Suppressor macrophage treated with lipopolysaccharide for 1 hour (primary cell): ENCODE measurements at regions not wholly inside any gene's neighbourhood (a gene's known extent, or its start where the extent isn't known, plus 50 kb on each side); places are given as distances from the start of the nearest gene placed in this dataset.
"Not testable (repeated sequence)": the region's sequence is repeated elsewhere in the genome, so short reads cannot be mapped to it uniquely, and the experiment has no call there.

Source experiments
- DNase-seq, 3 donors: peaks; one replicate each; pipeline ENCODE4 v3.0.0-alpha.2; 2020 to 2022

DNA sequence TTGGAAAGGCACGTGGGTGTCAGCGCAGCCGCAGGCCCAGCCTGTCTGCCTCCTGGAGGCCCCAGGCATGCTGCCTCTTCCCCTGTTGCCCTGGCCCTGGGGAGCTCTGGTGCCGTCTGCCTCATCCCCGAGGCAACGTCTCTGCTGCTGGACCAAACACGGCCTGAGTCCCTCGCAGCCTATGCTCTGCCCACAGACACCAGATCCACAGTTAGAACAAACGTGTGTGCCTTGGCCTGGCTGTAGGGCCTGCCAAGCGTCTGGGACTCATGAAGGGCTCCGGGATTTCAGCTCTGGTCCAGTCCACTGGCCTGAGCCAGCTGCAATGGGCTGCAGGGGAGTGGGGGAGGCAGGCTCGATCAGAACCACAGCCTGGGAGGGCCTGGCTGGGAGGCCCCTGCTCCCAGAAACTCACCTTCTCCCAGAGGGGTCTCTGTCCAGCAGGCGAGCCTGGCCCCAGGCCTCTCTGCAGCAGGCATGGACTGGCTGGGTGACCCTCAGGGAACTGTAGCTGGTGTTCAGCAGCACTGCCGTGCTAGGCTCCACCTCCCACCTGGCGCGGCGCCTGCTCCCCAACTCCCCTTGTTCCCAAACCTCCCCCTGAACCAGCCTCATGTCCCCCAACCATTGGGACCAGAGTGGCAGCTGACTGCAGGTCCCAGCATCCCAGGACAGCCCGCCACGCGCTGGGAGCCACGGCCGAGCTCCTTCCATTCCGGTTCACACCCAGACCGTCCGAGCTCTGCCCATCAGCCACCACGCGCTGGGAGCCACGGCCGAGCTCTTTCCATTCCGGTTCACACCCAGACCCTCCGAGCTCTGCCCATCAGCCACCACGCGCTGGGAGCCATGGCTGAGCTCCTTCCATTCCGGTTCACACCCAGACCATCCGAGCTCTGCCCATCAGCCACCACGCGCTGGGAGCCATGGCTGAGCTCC, 197.0 kb downstream of the DLL1 start:
- no peak for DNase-seq

DNA sequence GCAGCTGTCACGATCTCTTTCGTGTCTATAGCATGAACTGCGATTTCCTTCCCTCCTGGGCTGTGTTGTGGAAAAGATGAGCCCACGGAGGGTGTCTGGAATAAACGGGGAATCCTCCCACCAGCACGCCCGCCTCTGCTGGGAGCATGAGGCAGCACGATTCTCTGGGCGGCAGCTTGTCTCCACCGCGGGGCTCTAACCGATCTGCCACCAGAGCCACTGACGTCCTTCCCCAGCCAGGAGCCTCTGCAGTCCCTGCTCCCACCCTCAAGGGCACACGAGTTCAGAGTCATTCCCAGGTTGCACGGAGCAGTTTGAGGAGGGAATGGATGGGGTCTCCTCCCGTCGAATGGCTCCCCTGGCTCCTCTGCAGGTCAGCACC, 197.6 kb downstream of the DLL1 start:
- DNase-seq = no peak

DNA sequence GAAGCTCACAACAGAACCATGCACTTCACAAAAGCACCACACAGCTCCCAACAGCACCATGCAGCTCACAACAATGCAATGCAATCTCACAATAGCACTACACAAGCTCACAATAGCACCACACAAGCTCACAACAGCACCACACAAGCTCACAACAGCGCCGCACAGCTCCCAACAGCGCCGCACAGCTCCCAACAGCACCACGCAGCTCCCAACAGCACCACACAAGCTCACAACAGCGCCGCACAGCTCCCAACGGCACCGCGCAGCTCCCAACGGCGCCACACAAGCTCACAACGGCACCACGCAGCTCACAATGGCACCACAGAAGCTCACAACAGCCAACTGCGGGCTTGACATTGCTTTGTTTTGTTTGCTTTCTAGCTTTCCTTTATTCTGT, 198.1 kb downstream of the DLL1 start:
- no peak for DNase-seq

DNA sequence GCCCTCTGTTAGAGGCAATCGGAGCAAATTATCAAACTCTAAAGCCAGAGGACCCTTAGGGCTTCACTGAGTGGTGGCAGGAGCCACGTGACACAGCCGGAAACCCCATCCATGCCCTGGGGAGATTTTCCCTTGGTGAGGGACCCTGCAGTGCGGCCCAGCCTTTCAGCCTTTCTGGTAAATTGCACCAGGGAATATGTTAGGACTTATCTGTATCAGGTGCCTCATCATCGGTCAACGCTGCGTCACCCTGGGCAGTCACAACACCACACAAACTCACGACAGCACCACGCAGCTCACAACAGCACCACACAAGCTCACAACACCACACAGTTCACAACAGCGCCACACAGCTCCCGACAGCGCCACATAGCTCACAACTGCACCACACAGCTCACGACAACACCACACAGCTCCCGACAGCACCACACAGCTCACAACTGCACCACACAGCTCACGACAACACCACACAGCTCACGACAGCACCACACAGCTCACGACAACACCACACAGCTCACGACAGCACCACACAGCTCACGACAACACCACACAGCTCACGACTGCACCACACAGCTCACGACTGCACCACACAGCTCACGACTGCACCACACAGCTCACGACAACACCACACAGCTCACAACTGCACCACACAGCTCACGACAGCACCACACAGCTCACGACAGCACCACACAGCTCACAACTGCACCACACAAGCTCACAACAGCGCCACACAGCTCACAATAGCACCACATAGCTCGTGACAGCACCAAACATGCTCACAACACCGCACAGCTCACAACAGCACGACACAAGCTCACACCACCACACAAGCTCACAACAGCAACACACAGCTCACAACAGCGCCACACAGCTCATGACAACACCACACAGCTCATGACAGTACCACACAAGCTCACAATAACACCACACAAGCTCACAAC, 199.0 kb downstream of the DLL1 start:
- DNase-seq = no peak

DNA sequence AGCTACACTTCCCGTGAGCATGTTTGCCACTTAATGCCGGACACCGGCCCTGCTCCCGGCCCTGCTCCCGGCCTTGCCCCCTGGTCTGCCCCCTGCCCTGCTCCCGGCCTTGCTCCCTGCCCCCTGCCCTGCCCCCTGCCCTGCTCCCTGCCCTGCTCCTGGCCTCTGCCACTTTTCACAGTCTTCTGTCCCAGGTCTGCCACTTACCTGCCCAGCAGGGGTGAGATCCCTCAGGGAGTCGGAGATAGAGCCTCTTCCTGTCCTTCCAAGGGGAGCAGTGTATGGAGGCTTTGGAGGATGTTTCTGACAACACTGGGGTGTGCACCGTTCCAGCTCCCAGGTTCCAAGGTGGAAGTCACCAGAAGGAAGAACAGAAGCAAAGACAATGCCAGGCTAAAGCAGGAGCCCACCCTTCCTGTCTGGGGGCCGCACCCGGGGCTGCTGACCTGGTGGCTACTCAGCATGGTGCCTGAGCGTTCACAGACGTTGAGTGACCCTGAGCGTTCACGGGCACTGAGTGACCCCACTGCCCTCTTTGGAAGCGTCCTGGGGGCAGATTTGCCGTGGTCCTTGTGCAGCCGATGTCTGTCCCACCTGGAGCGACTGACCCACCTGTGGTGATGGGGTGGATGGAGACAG, 199.8 kb downstream of the DLL1 start:
- DNase-seq = no peak

DNA sequence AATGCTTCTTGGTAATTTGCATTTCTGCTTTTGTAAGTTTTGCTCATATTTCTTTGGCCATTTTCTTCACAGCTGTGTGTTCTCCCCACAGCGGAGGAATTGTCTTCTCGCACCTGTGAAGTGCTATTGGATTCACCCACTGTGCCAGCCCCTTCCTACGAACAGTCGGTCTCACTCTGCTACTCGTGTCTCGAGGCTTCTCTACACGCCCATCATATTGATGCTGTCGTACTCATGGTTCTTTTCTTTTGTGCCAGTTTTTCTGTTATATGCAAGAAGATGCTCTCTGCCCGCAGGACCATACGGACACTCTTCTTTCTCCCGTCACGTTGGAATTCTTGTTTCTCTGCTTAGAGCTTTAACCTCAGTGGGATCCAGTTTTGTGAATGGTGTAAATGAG, 200.3 kb downstream of the DLL1 start:
- no peak for DNase-seq

DNA sequence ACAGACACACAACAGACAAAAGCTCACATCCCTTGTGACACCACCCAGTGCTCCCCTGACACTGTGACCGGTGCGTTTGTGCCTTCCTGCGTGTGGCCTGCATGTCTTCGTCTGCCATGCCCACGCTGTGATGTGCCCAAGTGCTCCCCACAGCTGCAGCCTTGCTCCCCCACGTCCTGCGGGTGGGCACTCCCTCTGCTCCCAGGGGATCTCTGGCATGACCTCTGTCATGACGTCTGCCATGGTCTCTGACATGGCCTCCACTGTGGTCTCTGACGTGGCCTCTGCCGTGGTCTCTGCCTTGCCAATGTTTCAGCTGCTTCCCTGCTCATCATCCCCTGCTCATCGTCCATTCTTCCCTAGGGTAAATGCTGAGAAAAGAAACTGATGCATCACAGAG, 200.9 kb downstream of the DLL1 start:
- no peak for DNase-seq

DNA sequence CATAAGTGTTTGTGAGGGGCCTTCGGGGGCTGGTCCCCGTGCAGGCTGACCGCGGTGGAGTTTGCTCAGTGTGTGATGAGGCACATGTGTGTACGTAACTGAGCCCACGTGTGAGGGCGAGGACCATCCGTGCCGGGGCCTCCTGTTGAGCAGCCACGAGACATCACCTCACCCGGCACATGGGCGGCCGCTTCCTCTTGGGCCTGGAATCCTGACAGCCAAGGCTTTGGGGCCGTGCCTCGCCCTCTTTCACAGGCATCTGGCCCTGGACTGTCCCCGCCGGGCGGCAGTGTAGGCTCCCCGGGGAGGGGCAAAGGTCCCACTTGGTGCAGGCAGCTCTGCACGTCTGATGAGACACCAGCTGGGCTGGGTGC, 202.3 kb downstream of the DLL1 start:
- DNase-seq = peak in 1 of 3 donors; percentile 5

DNA sequence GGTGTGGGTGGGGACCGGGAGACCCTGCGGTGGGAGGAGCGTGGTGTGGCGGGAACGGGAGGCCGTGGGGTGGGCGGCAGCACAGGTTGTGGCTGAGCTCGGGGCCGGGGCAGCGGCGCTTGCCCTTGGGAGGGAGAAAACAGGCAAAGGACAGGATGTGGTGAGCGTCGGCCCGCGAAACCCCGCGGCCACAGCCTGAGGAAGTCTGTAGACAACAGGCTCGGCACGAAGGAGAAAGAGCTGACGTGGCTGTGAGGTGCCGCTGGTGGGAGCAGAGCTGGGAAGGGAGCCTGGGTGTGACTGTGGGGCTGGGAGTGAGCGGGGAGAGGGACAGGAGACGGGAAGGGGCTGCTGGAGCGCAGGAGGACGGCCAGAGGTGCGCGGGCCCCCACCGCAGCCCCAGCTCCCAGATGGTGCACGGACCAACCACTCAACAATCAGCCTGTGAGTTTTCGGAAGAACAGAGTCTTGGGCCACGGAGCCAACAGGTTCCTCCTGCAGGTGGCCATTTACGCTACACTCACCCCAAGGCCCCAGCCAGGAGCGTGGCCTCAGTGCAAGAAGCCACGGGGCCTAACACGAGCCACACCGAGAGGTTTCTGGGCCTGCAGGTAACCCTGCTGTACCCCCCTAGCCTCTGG, 202.8 kb downstream of the DLL1 start:
- peak; percentile 69 to 73 (median 72) for DNase-seq

DNA sequence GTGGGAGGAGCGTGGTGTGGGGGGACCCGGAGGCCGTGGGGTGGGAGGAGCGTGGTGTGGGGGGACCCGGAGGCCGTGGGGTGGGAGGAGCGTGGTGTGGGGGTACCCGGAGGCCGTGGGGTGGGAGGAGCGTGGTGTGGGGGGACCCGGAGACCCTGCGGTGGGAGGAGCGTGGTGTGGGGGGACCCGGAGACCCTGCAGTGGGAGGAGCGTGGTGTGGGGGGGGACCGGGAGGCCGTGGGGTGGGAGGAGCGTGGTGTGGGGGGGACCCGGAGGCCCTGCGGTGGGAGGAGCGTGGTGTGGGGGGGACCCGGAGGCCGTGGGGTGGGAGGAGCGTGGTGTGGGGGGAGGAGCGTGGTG, 203.5 kb downstream of the DLL1 start:
- DNase-seq = not testable (repeated sequence)

DNA sequence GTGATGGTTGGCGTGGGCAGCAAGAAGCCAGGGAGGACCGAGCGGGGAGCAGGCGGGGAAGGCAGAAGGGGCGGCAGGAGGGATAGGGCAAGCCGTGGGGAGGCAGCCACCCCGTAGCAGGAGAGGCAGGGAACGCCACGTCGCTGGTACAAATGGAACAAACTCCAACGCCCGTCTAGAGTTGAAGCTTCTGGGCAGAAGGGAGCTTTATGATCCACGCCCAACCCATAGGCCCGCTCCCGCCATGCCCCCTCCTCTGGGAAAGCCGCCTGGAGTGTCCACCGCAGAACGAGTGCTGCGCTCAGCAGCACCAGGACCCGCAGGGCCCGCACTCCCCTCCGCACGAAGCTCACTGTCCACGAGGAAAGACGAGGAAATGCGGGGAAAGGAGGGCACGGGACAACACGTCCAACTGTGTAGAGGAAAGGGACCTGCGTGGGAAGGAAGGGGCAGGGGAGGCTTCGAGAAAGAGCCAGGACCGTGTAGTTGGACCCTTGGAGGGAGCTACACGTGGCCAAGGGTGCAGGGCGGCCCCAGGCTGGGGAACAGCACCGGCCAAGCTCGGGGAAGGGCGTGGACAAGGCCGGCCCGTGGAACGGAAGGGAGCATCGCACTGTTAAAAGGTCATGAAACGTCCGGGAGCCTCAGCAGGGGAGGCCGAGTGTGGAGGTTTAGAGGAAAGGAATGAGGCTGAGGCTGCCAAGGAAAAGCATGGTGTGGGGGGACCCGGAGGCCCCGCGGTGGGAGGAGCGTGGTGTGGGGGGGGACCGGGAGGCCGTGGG, 204.0 kb downstream of the DLL1 start:
- DNase-seq = no peak

DNA sequence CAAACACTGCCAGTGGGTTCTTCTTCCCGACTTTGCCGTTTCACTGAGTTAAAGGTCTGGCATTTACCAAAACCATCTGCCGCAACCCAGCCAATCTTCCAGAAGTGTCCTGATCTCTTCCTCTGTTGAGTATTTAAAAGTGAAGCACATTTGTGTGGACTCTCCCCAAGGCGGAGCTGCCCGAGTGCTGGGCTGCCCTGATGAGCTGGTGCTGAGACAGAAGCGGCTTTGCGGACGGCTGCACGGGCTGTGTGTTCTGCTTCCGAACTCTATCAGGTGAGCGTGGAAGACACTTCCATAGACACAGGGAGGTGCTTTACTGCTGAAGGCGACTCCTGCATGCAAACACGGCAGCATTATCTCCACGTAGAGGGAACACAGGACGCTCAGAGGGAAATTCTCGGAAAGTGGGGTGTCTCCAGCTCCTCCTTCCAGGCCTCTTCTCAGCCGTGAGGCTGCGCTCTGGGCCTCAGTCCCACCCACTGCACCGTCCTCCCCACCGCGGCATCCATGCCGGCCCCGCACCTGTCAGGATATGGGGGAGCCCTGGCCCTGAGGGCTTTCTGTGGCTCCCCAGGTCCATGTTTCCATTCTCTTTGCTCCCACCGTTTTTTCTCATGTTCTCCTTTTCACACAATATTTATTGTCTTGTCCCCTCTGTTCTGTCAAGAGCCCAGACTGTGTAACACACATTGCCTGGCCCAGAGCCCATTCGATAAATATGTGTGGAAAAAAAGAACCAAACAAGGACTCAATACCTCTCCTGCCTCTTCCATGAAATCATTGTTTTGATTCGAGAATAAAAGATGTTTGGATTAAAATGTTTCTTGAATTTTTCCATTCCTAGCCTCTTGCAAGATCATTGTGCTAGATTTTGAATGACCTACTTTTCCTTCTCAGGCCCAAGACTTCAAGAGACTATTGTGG, 205.1 kb downstream of the DLL1 start:
- no peak for DNase-seq

DNA sequence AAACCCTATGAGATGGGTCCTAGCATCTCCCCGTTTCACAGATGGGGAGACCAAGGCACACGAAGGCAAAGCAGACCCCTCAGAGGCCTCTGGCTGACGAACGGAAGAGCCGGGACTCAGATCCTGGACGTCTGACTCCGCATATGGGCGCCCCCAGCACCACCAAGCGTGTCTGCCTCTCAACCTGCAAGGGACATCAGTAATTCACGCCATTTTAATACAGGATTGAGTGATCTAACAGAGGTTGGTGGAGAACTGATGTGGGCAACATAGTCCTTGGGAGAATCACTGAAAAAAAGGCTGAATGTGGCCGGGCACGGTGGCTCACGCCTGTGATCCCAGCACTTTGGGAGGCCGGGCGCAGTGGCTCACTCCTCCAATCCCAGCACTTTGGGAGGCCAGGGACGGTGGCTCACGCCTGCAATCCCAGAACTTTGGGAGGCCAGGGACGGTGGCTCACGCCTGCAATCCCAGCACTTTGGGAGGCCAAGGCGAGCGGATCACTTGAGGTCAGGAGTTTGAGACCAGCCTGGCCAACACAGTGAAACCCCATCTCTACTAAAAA, 206.6 kb downstream of the DLL1 start:
- DNase-seq = no peak

DNA sequence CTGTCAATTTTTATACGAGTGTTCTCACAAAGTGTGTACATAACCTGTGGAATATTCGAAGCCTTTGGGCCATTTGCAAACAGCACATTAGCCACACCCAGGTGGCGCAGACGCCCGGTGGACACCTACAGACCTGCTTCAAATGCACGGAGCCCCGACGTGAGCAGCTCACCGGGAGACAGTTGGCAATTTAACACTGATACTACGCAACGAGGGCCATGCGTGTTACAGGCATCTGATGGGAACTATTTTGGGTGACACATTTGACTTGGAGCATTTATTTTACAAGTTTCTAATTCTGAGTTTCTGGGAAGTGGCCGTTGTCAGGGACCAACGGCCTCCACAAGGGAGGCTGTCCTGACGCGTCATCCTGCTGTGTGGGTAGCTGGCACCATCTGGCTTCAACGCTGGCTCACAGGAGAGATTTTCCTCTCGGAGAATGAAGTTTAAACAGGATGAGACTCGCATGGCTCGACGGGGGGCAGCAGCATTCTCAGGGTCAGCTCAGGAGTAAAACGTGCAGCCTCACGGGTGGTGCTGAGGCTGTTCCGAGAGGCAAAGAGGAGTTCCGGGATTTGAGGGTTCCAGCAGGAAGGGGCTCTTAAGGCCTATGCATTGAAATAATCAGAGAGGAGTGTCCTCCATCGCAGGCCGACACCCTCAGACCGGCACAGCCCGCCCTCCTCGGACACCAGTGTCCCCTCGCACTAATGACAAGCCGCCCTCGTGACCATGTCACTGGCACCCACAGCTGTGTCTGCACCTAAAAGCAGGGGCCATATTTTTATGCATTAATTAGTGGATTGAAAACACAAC, 207.4 kb downstream of the DLL1 start:
- DNase-seq = no peak

DNA sequence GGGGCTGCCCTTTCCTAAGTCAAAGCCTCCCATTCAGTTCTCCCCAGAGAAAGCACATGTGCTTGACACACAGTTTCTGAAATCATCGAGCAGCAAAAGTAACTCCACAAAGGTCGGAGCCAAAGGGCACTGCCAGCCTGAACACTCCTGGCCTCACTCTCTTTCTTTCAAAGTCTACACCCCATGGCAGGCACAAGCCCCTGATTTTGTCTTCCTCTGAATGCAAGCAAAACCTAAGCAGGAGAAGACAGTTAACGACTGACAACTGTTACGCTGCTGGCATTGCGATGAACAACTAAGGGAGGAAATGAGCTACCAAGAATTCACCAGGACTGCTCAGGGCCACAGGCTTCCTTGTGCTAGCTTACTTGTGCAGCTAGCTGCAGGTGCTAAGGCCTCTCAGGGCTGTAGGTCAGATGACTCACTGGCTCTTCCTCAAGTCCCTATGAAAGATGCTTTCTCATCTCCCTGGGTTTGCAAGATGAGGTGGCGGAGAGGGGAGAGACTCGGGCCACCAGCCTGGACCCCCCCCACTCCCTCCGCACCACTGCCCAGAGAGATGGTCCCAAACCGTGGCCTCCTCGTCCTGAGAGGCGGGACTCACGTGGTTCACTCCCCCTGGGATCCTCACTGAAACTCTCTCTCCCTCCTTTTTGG, 208.2 kb downstream of the DLL1 start:
- no peak for DNase-seq

DNA sequence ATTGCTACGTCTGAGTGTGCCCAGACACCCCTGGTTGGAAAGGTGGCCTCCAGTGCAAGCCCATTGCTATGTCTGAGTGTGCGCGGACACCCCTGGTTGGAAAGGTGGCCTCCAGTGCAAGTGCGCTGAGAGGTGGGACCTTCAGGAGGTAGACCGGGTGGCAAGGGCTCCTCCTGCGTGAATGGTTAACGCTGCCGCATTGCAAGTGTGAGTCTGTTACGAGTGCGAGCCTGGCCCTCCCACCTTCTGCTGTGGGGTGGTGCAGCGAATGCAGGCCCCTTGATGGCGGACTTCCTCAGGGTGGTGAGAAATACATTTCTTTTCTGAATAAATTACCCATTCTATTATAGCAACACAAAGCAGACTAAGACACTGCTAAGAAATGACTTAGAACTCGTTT, 208.8 kb downstream of the DLL1 start:
- DNase-seq = no peak

DNA sequence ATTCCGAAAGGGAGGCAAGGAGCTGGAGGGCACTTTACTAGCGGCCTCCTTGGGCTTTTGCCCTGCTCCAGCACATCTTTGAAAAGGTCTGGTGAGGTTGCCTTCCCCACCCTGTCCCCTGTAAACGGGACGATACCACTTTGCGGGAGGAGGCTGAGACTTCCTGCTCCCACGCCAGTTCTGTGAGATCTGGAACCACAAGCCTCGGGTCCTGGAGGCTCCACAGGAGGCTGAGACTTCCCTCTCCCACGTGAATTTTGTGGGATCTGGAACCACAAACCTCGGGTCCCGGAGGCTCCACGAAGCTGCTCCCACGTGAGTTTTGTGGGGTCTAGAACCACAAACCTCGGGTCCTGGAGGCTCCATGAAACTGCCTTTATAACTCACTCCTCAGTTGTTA, 209.3 kb downstream of the DLL1 start:
- no peak for DNase-seq

DNA sequence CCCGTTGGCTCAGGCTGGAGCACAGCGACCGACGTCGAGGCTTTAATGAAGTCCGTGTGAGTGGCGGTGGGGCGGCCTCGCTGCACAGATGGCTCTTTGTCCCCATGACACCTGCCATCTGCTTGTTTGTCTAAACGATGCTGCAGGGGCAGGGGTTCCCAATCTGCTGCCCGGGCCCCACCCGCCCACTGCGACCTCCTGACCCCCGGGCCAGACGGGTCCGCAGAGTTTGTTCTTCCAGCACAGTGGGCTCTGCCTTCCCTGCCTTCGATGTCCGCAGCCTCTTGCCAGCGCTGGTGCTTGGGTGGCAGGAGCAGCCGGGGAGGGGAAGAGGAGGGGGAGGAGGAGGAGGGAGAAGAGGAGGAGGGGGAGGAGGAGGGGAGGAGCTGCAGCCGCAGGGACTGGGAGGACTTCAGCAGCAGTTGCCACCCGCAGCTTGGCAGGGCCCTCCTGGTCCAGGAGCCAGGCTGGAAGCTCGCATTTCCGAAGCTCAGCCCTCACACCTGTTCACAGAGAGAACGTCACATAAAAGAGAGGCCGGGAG, 210.0 kb downstream of the DLL1 start:
- DNase-seq = no peak
